ENCODE measurements at regions not wholly inside any gene's neighbourhood (a gene's known extent, or its start where the extent isn't known, plus 50 kb on each side); places are given as distances from the start of the nearest gene placed in this dataset.

- no peak for TF ChIP-seq POLR2A (IDR thresholded peaks at IDR 0.05)
- TF ChIP-seq CTCF (IDR thresholded peaks at IDR 0.05), result no peak
These were observed 606.7 kb upstream of the TMPRSS15 start for GRCh38 chr21:19010251-19010650.
